ENCODE measurements at regions not wholly inside any gene's neighbourhood (a gene's known extent, or its start where the extent isn't known, plus 50 kb on each side); places are given as distances from the start of the nearest gene placed in this dataset.
"Not testable (repeated sequence)": the region's sequence is repeated elsewhere in the genome, so short reads cannot be mapped to it uniquely, and the experiment has no call there.

GRCh38 chr18:27510036-27510633 lies 325.0 kb upstream of the CHST9 start:
- not testable (repeated sequence) for DNase-seq (ENCODE audit: low read depth in 4 of 4, low spot score in 2 of 4)

GRCh38 chr18:27501671-27502070 lies 316.6 kb upstream of the CHST9 start:
- DNase-seq (ENCODE audit: low read depth in 4 of 4, low spot score in 2 of 4), result no peak

- DNase-seq (ENCODE audit: low read depth in 4 of 4, low spot score in 2 of 4), result no peak
Measured at GRCh38 chr18:27500531-27500930, 315.4 kb upstream of the CHST9 start.

- DNase-seq (ENCODE audit: low read depth in 4 of 4, low spot score in 2 of 4), result no peak
Measured at GRCh38 chr18:27497246-27497645, 312.1 kb upstream of the CHST9 start.

- no peak for DNase-seq (ENCODE audit: low read depth in 4 of 4, low spot score in 2 of 4)
Measured at GRCh38 chr18:27493182-27493581, 308.1 kb upstream of the CHST9 start.

GRCh38 chr18:27491772-27492171 lies 306.7 kb upstream of the CHST9 start:
- no peak for DNase-seq (ENCODE audit: low read depth in 4 of 4, low spot score in 2 of 4)

GRCh38 chr18:27483276-27483675 lies 298.2 kb upstream of the CHST9 start:
- DNase-seq (ENCODE audit: low read depth in 4 of 4, low spot score in 2 of 4), result no peak

- no peak for DNase-seq (ENCODE audit: low read depth in 4 of 4, low spot score in 2 of 4)
Measured at GRCh38 chr18:27478459-27478858, 293.4 kb upstream of the CHST9 start.

GRCh38 chr18:27473318-27473717 lies 288.2 kb upstream of the CHST9 start:
- no peak for DNase-seq (ENCODE audit: low read depth in 4 of 4, low spot score in 2 of 4)

- DNase-seq (ENCODE audit: low read depth in 4 of 4, low spot score in 2 of 4), result no peak
Measured at GRCh38 chr18:27467073-27467472, 282.0 kb upstream of the CHST9 start.

GRCh38 chr18:27461957-27462356 lies 276.8 kb upstream of the CHST9 start:
- DNase-seq (ENCODE audit: low read depth in 4 of 4, low spot score in 2 of 4), result no peak

GRCh38 chr18:27449104-27449503 lies 264.0 kb upstream of the CHST9 start:
- DNase-seq (ENCODE audit: low read depth in 4 of 4, low spot score in 2 of 4), result no peak

- DNase-seq (ENCODE audit: low read depth in 4 of 4, low spot score in 2 of 4), result no peak
Measured at GRCh38 chr18:27447930-27448329, 262.8 kb upstream of the CHST9 start.

GRCh38 chr18:27447451-27447881 lies 262.4 kb upstream of the CHST9 start:
- no peak for DNase-seq (ENCODE audit: low read depth in 4 of 4, low spot score in 2 of 4)

GRCh38 chr18:27430595-27430994 lies 245.5 kb upstream of the CHST9 start:
- no peak for DNase-seq (ENCODE audit: low read depth in 4 of 4, low spot score in 2 of 4)

- no peak for DNase-seq (ENCODE audit: low read depth in 4 of 4, low spot score in 2 of 4)
Measured at GRCh38 chr18:27428716-27429475, 243.8 kb upstream of the CHST9 start.

GRCh38 chr18:27428120-27428519 lies 243.0 kb upstream of the CHST9 start:
- no peak for DNase-seq (ENCODE audit: low read depth in 4 of 4, low spot score in 2 of 4)

- DNase-seq (ENCODE audit: low read depth in 4 of 4, low spot score in 2 of 4), result no peak
Measured at GRCh38 chr18:27423581-27423980, 238.5 kb upstream of the CHST9 start.

- no peak for DNase-seq (ENCODE audit: low read depth in 4 of 4, low spot score in 2 of 4)
Measured at GRCh38 chr18:27419646-27420045, 234.5 kb upstream of the CHST9 start.

GRCh38 chr18:27415495-27415894 lies 230.4 kb upstream of the CHST9 start:
- DNase-seq (ENCODE audit: low read depth in 4 of 4, low spot score in 2 of 4), result no peak

- no peak for DNase-seq (ENCODE audit: low read depth in 4 of 4, low spot score in 2 of 4)
Measured at GRCh38 chr18:27414682-27415081, 229.6 kb upstream of the CHST9 start.

All from left renal cortex interstitium (tissue), 4 donors.